ENCODE measurements at regions not wholly inside any gene's neighbourhood (a gene's known extent, or its start where the extent isn't known, plus 50 kb on each side); places are given as distances from the start of the nearest gene placed in this dataset.

GRCh38 chr18:33951031-33951430, 273.7 kb downstream of the NOL4 start:
- no peaks in the 10 kb centered on the region for H3K4me1 Mint-ChIP-seq (ENCODE audit: low read depth)

GRCh38 chr18:33946336-33946735, 278.4 kb downstream of the NOL4 start:
- Mint-ChIP-seq H3K27me3 (no peaks in the 10 kb centered on the region), H3K27ac (no peak overlapping the region), H3K4me3 (no peak overlapping the region), H3K36me3 (no peaks in the 10 kb centered on the region), H3K4me1 (ENCODE audit: low read depth) (no peaks in the 10 kb centered on the region), H3K9me3 (ENCODE audit: low read depth) (peaks cover 1% of the 10 kb centered on the region)

More at GRCh38 chr18:33951031-33951430, 273.7 kb downstream of the NOL4 start:
- no peak overlapping the region for H3K27ac Mint-ChIP-seq
- H3K9me3 Mint-ChIP-seq (ENCODE audit: low read depth) = peaks cover 9% of the 10 kb centered on the region
- no peaks in the 10 kb centered on the region for H3K36me3 Mint-ChIP-seq
- no peaks in the 10 kb centered on the region for H3K27me3 Mint-ChIP-seq
- H3K4me3 Mint-ChIP-seq = no peak overlapping the region

DNA sequence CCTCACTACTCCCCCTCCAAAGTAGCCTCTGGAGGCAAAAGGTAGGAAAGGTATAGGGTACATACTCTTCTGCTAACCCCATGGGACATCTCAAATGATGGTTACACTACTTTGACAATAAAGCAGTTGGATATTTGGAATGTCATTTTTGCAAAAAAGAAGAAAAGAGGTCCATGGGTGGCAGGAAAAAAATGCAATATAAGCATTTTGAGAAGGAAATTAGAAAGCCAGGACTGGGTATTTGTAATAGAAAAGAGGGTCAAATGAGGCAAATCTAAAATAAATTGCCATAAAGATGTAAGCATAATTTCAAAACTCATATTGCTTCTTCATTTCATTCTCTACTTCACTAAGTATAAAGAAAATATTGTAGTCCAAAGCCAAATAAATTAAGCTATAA, 280.2 kb downstream of the NOL4 start:
- H3K4me3 Mint-ChIP-seq = no peak overlapping the region
- no peaks in the 10 kb centered on the region for H3K4me1 Mint-ChIP-seq (ENCODE audit: low read depth)
- no peaks in the 10 kb centered on the region for H3K36me3 Mint-ChIP-seq
- H3K27ac Mint-ChIP-seq = no peak overlapping the region
- no peaks in the 10 kb centered on the region for H3K27me3 Mint-ChIP-seq
- H3K9me3 Mint-ChIP-seq (ENCODE audit: low read depth) = no peaks in the 10 kb centered on the region

- no peak overlapping the region for H3K4me3 Mint-ChIP-seq
- H3K27ac Mint-ChIP-seq = no peak overlapping the region
- H3K4me1 Mint-ChIP-seq (ENCODE audit: low read depth) = no peaks in the 10 kb centered on the region
- no peaks in the 10 kb centered on the region for H3K36me3 Mint-ChIP-seq
- H3K9me3 Mint-ChIP-seq (ENCODE audit: low read depth) = peaks cover 13% of the 10 kb centered on the region
- no peaks in the 10 kb centered on the region for H3K27me3 Mint-ChIP-seq
These were observed 287.4 kb downstream of the NOL4 start for GRCh38 chr18:33937270-33937816.

GRCh38 chr18:33934258-33934657, 290.5 kb downstream of the NOL4 start:
- Mint-ChIP-seq H3K36me3 (no peaks in the 10 kb centered on the region), H3K4me1 (ENCODE audit: low read depth) (no peaks in the 10 kb centered on the region), H3K9me3 (ENCODE audit: low read depth) (peaks cover 13% of the 10 kb centered on the region), H3K27me3 (no peaks in the 10 kb centered on the region), H3K27ac (no peak overlapping the region), H3K4me3 (no peak overlapping the region)

GRCh38 chr18:33928231-33928630, 296.5 kb downstream of the NOL4 start:
- H3K9me3 Mint-ChIP-seq (ENCODE audit: low read depth) = peaks cover 3% of the 10 kb centered on the region
- H3K36me3 Mint-ChIP-seq = no peaks in the 10 kb centered on the region
- no peaks in the 10 kb centered on the region for H3K27me3 Mint-ChIP-seq
- H3K27ac Mint-ChIP-seq = no peak overlapping the region
- H3K4me1 Mint-ChIP-seq (ENCODE audit: low read depth) = no peaks in the 10 kb centered on the region
- H3K4me3 Mint-ChIP-seq = no peak overlapping the region

GRCh38 chr18:33924576-33924975, 300.1 kb downstream of the NOL4 start:
- Mint-ChIP-seq H3K36me3 (no peaks in the 10 kb centered on the region), H3K27ac (no peak overlapping the region), H3K4me1 (ENCODE audit: low read depth) (no peaks in the 10 kb centered on the region), H3K9me3 (ENCODE audit: low read depth) (peaks cover 7% of the 10 kb centered on the region), H3K27me3 (no peaks in the 10 kb centered on the region), H3K4me3 (no peak overlapping the region)

DNA sequence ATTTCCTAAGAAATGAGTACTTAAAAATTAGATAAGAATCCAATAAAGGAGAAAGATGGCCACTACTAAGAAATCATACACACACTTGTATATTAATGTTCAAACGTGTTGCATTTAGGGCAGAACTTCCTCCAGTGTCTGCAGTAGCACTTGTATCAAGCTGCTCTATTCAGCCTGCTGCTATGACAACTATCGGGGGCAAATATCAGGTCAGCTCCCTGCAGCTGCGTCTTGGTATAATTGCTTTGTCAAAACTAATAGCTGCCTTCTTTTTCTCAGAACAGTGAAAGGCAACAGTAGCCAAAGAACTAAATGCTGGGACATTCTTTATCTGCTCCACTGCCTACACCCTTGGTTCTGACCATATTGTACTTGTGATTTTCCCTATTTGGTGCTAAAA, 300.7 kb downstream of the NOL4 start:
- H3K27ac Mint-ChIP-seq = no peak overlapping the region
- H3K27me3 Mint-ChIP-seq = no peaks in the 10 kb centered on the region
- H3K36me3 Mint-ChIP-seq = no peaks in the 10 kb centered on the region
- no peak overlapping the region for H3K4me3 Mint-ChIP-seq
- H3K9me3 Mint-ChIP-seq (ENCODE audit: low read depth) = peaks cover 7% of the 10 kb centered on the region
- no peaks in the 10 kb centered on the region for H3K4me1 Mint-ChIP-seq (ENCODE audit: low read depth)

GRCh38 chr18:33918571-33918970, 306.1 kb downstream of the NOL4 start:
- Mint-ChIP-seq H3K36me3 (no peaks in the 10 kb centered on the region), H3K4me3 (no peak overlapping the region), H3K9me3 (ENCODE audit: low read depth) (peaks cover 4% of the 10 kb centered on the region), H3K27ac (no peak overlapping the region), H3K27me3 (no peaks in the 10 kb centered on the region), H3K4me1 (ENCODE audit: low read depth) (no peaks in the 10 kb centered on the region)

GRCh38 chr18:33916200-33916599, 308.5 kb downstream of the NOL4 start:
- no peak overlapping the region for H3K27ac Mint-ChIP-seq
- no peaks in the 10 kb centered on the region for H3K4me1 Mint-ChIP-seq (ENCODE audit: low read depth)
- H3K36me3 Mint-ChIP-seq = no peaks in the 10 kb centered on the region
- H3K4me3 Mint-ChIP-seq = no peak overlapping the region
- H3K27me3 Mint-ChIP-seq = no peaks in the 10 kb centered on the region
- no peaks in the 10 kb centered on the region for H3K9me3 Mint-ChIP-seq (ENCODE audit: low read depth)

GRCh38 chr18:33914399-33914798, 310.3 kb downstream of the NOL4 start:
- no peaks in the 10 kb centered on the region for H3K27me3 Mint-ChIP-seq
- no peak overlapping the region for H3K4me3 Mint-ChIP-seq
- no peaks in the 10 kb centered on the region for H3K9me3 Mint-ChIP-seq (ENCODE audit: low read depth)
- H3K4me1 Mint-ChIP-seq (ENCODE audit: low read depth) = no peaks in the 10 kb centered on the region
- H3K27ac Mint-ChIP-seq = no peak overlapping the region
- no peaks in the 10 kb centered on the region for H3K36me3 Mint-ChIP-seq

GRCh38 chr18:33906046-33906445, 318.7 kb downstream of the NOL4 start:
- Mint-ChIP-seq H3K27me3 (no peaks in the 10 kb centered on the region), H3K4me1 (ENCODE audit: low read depth) (no peaks in the 10 kb centered on the region), H3K4me3 (no peak overlapping the region), H3K36me3 (no peaks in the 10 kb centered on the region), H3K27ac (no peak overlapping the region), H3K9me3 (ENCODE audit: low read depth) (peaks cover 30% of the 10 kb centered on the region)

- H3K4me1 Mint-ChIP-seq (ENCODE audit: low read depth) = no peaks in the 10 kb centered on the region
- no peak overlapping the region for H3K4me3 Mint-ChIP-seq
- no peaks in the 10 kb centered on the region for H3K36me3 Mint-ChIP-seq
- no peaks in the 10 kb centered on the region for H3K27me3 Mint-ChIP-seq
- H3K27ac Mint-ChIP-seq = no peak overlapping the region
- H3K9me3 Mint-ChIP-seq (ENCODE audit: low read depth) = peaks cover 38% of the 10 kb centered on the region
These were observed 322.7 kb downstream of the NOL4 start for GRCh38 chr18:33901894-33902512.

GRCh38 chr18:33900638-33901037, 322.6 kb downstream of the ASXL3 start:
- Mint-ChIP-seq H3K27ac (no peak overlapping the region), H3K36me3 (no peaks in the 10 kb centered on the region), H3K9me3 (ENCODE audit: low read depth) (peaks cover 34% of the 10 kb centered on the region), H3K4me1 (ENCODE audit: low read depth) (no peaks in the 10 kb centered on the region), H3K4me3 (no peak overlapping the region), H3K27me3 (no peaks in the 10 kb centered on the region)

DNA sequence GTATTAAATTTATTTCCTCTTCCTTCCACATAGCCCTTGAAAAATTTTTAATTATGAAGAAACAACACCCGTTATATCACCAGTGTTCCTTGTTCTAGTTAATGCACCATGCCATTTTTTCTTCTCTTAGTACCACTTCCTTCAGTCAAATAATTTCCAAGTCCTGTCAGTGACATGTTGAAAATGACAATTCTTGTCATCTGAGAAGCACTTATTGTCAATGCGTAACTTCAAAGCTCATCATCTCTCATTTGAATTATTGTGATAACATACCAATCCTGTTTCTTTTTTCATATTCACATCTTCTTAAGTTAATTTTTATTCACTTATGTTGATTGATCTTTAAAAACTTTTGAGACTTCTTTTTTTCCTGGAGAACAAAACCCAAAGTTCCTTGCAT, 320.4 kb downstream of the ASXL3 start:
- Mint-ChIP-seq H3K9me3 (ENCODE audit: low read depth) (peaks cover 17% of the 10 kb centered on the region), H3K4me1 (ENCODE audit: low read depth) (no peaks in the 10 kb centered on the region), H3K27ac (no peak overlapping the region), H3K36me3 (no peaks in the 10 kb centered on the region), H3K27me3 (no peaks in the 10 kb centered on the region), H3K4me3 (no peak overlapping the region)

DNA sequence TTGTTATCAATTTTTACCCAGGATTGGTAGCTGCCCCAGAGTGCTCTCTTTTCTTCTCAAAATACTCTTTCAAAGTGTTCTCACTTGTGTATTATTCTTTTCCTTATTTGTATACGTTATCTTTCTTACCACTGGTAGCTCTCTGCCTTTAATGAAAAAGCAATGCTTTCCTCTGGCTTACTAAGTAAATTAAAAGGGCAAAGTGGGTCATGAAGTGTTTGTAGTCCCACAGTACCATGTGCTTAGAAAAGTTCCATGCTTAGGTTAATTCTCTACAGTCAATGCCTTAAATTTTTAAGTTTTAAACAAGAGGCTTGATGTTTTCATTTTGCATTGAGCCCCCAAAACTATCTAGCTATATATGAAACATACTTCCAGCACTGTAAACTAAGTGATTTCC, 300.2 kb downstream of the ASXL3 start:
- H3K9me3 Mint-ChIP-seq (ENCODE audit: low read depth) = peaks cover 7% of the 10 kb centered on the region
- no peaks in the 10 kb centered on the region for H3K4me1 Mint-ChIP-seq (ENCODE audit: low read depth)
- no peaks in the 10 kb centered on the region for H3K27me3 Mint-ChIP-seq
- no peak overlapping the region for H3K4me3 Mint-ChIP-seq
- H3K36me3 Mint-ChIP-seq = no peaks in the 10 kb centered on the region
- no peak overlapping the region for H3K27ac Mint-ChIP-seq

Data from activated naive CD8-positive, alpha-beta T cell (primary cell).